HepG2 (cell line): ENCODE measurements at regions not wholly inside any gene's neighbourhood (a gene's known extent, or its start where the extent isn't known, plus 50 kb on each side); places are given as distances from the start of the nearest gene placed in this dataset.

Experiments
- CTCF ChIP-seq: sonication (generic); formaldehyde crosslinking; IDR thresholded peaks from 2 replicates; pipeline ENCODE4 v1.5.0; 2020; ENCODE audit warnings: mild to moderate bottlenecking, missing genetic modification reagents, moderate library complexity
- RNF2 ChIP-seq: fragments of 450-650 bp; conservative IDR thresholded peaks from 2 replicates; pipeline ENCODE4 v1.6.1; 2016; ENCODE audit warnings: low read depth
- ZNF18 ChIP-seq: sonication (generic); formaldehyde crosslinking; IDR thresholded peaks from 2 replicates; pipeline ENCODE4 v1.8.0; 2022; ENCODE audit warnings: mild to moderate bottlenecking, missing genetic modification reagents; ENCODE audit not compliant: insufficient replicate concordance

GRCh38 chr17:72219137-72219823 is 98.5 kb downstream of the SOX9 start:
- TF ChIP-seq RNF2 (no peak), ZNF18 (no peak), CTCF (CRISPR knock-in tag) (no peak)
